ENCODE measurements at regions not wholly inside any gene's neighbourhood (a gene's known extent, or its start where the extent isn't known, plus 50 kb on each side); places are given as distances from the start of the nearest gene placed in this dataset.

- peak; percentile 66 for DNase-seq
These were observed 87.7 kb upstream of the PRKCQ start for GRCh38 chr10:6667679-6668270.

DNA sequence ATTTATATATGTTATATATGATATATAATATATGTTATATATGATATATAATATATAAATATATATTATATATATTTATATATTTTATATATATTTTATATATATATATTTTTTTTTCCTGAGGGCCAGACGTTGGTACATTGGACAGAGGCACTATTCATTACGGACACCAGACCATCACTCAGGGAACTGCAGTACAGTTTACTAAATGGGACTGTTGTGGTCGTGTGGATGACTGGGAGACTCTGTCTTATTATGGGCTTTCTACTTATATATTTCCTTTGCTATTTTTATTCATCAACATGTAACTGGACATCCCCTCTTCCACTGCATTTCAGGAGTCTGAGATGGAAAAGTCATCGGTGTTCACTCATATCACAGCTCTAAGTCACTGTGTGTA, 87.1 kb upstream of the PRKCQ start:
- no peak for DNase-seq

DNA sequence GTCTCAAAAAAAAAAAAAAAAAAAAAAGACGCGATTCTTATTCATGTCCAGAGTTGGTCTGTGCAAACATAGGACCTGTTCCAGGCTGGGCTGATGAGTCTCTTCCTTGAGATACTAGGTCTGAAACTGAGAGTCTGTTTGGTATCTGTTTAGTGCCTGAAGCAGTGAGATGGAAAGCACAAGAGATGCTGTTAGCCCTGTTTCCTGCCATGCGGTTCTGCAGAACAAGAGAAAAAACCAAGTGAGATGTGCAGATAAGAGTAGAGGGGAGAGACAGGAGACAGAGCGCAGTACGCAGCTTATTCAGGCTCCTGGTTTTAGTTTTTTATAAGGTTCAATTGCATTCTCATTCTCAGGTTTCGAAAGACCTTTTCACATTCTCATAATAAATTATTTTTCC, 85.8 kb upstream of the PRKCQ start:
- DNase-seq: peak; percentile 75

- no peak for DNase-seq
These were observed 80.4 kb upstream of the PRKCQ start for GRCh38 chr10:6660460-6660859.

DNA sequence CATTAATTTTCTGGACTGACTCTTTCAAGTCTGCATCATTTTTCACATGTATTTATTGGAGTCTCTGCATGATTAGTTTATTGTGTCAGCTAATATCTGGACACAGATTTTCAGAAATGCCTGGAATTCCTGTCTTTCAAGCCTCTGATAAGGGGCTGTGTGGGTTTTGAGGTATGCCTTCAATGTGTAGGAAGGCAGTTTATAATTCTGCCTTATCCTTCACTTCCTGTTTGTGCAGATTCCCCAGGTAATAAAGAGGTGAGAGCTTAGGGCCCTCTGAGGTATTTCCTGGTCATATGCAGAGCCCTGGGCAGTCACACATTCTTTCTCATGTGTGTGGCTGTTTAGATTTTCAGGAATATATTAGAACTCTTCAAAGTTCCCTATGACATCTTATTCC, 79.4 kb upstream of the PRKCQ start:
- no peak for DNase-seq

GRCh38 chr10:6657669-6658068, 77.6 kb upstream of the PRKCQ start:
- DNase-seq: no peak

GRCh38 chr10:6657196-6657595, 77.1 kb upstream of the PRKCQ start:
- DNase-seq: no peak

GRCh38 chr10:6654571-6654970, 74.5 kb upstream of the PRKCQ start:
- no peak for DNase-seq

GRCh38 chr10:6650586-6650985, 70.5 kb upstream of the PRKCQ start:
- no peak for DNase-seq

DNA sequence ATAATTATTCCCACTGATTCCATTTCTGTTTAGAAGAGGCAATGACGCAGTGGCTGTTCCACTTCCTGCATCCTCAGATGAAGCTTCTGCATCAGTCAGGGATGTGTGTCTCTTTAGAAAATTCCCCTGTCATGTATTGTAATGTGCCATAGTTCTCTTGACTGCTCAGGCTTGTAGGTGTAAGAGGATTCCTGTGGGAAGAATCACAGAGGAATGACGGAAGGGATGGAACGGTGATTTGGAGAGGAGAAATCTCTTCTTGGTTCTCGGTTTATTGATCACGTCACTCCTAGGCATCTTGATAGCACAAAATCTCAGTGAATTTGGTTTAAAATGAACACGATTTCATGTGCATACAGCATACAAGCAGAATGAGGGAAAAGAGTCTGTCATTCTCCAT, 69.8 kb upstream of the PRKCQ start:
- no peak for DNase-seq

DNA sequence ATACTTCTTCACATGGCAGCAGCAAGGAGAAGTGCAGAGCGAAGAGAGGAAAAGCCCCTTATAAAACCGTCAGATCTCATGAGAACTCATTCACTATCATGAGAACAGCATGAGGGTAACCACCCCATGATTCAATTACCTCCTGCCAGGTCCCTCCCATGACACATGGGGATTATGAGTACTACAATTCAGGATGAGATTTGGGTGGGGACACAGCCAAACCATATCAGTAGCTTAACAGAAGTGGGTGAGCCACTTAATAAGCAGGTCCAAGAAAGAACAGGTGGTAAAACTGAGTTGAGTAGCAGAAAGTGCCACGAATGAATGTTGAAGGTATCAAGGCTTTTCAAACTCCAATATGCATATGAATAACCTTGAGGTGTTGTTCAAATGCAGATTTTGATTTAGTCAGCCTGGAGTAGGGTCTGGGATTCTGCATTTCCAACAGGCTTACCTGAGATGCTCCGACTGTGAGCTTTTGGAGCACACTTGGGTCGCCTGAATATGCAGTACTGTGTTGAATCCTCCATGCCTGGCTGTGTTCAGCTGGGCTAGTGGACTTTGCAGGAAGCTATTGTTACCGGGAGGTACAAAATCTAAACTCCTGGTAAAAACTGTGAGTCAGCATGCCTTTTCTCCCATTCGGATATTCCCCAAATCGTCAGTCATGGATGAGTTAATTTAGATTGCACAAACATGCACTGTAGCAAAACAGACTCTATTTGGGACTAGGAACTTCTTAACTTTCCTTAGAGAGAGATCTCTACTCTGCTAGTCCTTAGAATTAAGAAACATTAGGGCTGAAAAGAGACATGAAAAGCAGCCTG, 69.0 kb upstream of the PRKCQ start:
- DNase-seq: no peak

GRCh38 chr10:6647811-6648526, 67.9 kb upstream of the PRKCQ start:
- peak; percentile 7 for DNase-seq

DNA sequence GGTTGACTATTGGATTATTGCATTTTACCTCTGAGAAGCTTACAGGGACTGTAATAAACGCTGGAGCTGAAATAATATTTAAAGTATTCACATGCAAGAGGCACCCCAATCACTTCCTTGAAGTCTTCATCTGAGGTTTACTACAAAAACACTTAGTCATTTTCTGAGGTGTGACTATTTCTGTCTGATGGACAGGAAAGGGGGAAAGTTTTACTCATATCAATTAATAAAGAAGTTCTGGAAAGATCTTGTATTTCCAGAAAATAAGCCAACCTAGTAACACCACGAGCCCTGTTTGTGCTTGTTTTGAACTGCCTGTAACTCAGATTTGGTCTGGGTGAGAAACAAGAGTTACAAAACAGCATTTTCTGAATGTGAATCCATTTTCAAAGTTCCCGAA, 63.9 kb upstream of the PRKCQ start:
- DNase-seq: no peak

DNA sequence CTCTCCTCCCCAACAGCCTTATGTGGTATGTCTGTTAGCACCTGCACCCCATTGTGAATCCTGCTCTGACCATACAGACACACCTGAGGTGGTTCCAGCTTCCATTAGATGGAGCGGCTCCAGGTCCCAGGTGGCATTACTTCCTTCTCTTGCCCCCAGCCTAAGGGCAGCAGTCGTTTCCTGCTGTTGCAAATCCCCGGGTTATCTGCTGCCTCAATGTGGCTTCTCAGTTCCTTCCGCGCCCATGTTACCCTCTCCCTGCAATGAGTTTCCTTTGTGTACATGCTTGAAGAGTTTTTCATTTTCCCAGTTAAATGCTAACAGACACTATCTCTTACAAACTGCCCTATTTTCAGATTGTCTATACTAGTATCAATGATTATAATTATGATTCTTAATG, 62.8 kb upstream of the PRKCQ start:
- no peak for DNase-seq

DNA sequence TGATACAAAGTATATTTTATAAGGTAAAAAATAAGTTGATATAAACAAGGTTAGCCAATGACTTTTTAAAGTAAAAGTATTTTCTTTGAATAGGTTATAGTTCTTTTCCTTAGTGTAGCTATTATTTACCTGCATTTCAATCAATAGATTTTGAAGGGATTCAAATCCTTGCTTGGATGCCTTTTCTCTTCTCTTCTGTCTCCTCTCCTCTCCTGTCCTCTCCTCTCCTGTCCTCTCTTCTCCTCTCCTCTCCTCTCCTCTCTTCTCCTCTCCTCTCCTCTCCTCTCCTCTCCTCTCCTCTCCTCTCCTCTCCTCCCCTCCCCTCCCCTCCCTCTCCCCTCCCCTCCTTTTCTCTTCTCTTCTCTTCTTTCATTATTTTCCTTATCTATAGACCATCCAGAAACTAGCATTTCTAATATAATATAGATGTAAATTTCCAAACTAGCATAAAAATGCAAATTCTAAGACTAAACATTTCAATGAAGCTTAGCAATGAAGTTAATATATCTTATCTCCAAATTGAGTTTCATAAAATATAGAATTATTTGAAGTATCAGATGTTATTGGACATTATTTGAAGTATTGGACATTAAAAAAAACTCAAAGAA, 60.5 kb upstream of the PRKCQ start:
- no peak for DNase-seq

DNA sequence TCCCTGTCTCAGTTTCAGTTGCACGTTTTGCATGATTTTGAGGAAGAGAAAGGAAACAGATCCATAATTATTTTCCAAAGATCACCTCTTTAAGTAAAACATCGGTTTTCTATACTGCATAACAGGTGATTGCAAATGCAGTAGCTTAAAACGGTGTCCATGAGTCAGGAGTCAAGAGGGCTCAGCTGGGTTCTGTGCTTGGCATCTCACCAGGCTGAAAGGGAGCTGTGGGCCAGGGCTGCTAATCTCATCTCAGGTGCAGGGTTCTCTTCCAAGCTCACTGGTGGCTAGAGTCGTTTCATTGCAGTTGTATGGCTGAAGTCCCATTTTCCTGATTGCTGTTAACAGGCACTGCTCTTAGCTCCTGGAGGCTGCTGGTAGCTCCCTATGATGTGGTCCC, 57.0 kb upstream of the PRKCQ start:
- no peak for DNase-seq

- no peak for DNase-seq
These were observed 55.7 kb upstream of the PRKCQ start for GRCh38 chr10:6635784-6636183.

All from NCI-H526 treated with DMSO at 0.1 percent for 48 hours (cell line).